ENCODE measurements at regions not wholly inside any gene's neighbourhood (a gene's known extent, or its start where the extent isn't known, plus 50 kb on each side); places are given as distances from the start of the nearest gene placed in this dataset.

DNA sequence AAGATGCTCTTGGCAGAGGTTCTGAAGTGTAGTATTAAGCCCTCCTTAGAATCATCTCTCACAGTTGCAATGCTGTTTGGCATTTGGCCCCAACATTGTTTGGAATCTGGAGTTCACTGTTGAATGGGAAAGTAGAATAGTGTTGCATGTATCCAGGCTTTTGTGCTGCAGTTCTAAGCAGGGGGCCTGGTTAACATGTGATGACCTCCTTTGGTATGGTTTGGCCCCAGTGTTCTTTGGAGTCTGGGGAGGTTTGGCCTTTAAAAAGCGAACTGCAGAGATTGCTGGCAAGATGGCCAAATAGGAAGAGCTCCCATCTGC, 61.8 kb upstream of the PLD5 start:
- intact Hi-C loops (cut with DNase I, micrococcal nuclease), result no loop called here
- H3K36me3 ChIP-seq (ENCODE audit: low read depth), result no peaks in the 10 kb centered on the region
- H3K4me1 ChIP-seq (ENCODE audit: low read depth), result no peaks in the 10 kb centered on the region
- ATAC-seq (no peak), DNase-seq (no peak)
- H3K4me3 ChIP-seq, result no peak overlapping the region
- H3K9me3 ChIP-seq, result peaks cover 16% of the 10 kb centered on the region
- TF ChIP-seq, protein P1, sequence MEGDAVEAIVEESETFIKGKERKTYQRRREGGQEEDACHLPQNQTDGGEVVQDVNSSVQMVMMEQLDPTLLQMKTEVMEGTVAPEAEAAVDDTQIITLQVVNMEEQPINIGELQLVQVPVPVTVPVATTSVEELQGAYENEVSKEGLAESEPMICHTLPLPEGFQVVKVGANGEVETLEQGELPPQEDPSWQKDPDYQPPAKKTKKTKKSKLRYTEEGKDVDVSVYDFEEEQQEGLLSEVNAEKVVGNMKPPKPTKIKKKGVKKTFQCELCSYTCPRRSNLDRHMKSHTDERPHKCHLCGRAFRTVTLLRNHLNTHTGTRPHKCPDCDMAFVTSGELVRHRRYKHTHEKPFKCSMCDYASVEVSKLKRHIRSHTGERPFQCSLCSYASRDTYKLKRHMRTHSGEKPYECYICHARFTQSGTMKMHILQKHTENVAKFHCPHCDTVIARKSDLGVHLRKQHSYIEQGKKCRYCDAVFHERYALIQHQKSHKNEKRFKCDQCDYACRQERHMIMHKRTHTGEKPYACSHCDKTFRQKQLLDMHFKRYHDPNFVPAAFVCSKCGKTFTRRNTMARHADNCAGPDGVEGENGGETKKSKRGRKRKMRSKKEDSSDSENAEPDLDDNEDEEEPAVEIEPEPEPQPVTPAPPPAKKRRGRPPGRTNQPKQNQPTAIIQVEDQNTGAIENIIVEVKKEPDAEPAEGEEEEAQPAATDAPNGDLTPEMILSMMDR (IDR thresholded peaks at IDR 0.05), result no peak

DNA sequence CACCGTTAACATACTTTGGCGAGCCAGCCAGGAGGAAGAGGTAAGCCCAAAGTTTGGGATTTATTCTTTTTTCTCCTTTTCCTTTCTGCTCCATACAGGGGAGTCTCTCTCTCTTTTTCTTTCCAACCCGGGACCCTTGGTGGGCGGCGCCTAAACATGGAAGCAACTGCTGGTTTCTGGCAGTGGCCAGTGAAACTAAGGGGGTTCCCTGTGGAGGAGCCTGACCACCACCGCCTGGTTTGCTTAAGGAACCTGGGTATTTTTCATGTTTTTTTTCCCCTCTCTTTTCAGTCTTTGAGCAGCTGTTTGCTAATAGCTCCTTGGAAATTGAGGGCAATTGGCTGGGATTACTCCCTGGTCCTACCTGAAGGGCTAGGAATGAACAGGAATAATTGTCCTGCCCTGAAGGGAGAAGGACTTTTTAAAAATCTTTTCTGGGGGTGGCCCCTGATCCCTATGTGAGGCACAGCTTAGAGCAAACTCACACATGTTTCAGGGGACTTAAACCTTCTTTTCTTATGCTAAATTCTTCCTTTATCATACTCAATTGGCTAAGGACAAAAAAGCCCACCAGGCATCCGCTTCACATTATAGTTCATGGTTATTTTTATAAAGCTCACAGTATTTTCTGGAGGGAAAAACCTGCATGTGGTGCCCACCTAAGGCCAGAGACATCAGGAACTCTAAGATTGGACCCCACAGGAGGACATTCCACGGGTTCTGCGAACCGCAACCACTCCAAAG, 61.3 kb upstream of the PLD5 start:
- H3K36me3 ChIP-seq (ENCODE audit: low read depth), result no peaks in the 10 kb centered on the region
- H3K9me3 ChIP-seq, result peaks cover 16% of the 10 kb centered on the region
- no peak for ATAC-seq
- no peaks in the 10 kb centered on the region for H3K4me1 ChIP-seq (ENCODE audit: low read depth)
- no peak overlapping the region for H3K4me3 ChIP-seq
- intact Hi-C loops (cut with DNase I, micrococcal nuclease), result no loop called here
- TF ChIP-seq, protein P1 (IDR thresholded peaks at IDR 0.05), result no peak
- no peak for DNase-seq

DNA sequence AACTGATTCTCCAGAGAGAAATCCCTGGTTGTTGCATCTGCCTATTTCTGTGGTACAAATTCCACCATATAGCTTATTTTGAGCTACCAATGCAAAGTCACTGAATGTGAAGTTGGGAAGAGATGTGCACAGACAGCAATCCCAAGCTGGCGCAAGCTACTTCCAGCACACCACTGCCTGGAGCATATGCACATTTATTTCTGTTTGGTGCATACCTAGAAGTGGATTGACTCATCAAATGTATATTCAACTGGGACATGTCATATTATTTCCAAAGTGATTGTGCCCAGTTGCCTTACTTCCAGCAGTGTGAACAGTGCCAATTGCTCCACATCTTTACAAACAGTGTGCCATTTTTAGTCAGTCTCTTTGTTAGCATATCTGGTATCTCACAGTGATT, 58.2 kb upstream of the PLD5 start:
- ATAC-seq, result no peak
- TF ChIP-seq, protein P1 (IDR thresholded peaks at IDR 0.05), result no peak

DNA sequence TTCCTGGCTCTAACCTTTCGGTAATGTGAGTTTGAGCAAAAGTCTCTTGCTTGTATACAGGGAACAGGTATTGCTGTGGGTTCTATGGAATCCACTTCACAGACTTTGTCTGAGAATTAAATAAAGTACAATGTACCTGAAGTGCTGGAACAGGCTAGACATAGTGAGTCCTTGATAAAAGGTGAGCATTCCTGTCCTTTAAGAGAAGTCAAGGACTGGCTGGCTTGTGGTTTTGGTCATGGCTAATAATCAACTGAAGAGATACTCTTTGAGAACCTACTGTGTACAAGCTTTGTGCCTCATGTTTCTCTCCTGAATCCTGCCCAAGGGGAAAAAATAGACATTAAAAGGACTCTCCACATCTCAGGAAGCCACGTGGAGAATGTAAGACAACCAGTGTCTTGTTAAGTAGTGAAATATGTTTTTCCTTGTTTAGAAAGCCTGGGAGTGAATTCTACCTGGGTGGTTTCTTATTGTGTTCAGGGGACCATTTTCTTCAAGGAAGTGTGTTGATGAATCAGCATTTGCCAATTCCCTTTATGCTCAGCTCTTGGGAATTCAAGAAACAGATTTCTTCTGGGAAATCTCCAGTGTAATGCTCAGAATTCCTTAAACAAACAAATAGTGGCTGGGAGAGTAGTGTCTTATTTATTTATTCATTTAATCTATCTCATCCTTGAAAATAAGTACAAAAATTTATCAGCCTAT, 55.2 kb upstream of the PLD5 start:
- H3K4me1 ChIP-seq (ENCODE audit: low read depth), result no peaks in the 10 kb centered on the region
- DNase-seq (no peak), ATAC-seq (no peak)
- TF ChIP-seq, protein P1 (IDR thresholded peaks at IDR 0.05), result no peak
- intact Hi-C loops (cut with DNase I, micrococcal nuclease), result no loop called here
- no peaks in the 10 kb centered on the region for H3K36me3 ChIP-seq (ENCODE audit: low read depth)
- no peak overlapping the region for H3K4me3 ChIP-seq
- peaks cover 2% of the 10 kb centered on the region for H3K9me3 ChIP-seq

More for the DNA sequence above, 58.2 kb upstream of the PLD5 start:
- DNase-seq, result no peak
- Histone ChIP-seq H3K4me3 (no peak overlapping the region), H3K9me3 (peaks cover 16% of the 10 kb centered on the region), H3K4me1 (ENCODE audit: low read depth) (no peaks in the 10 kb centered on the region), H3K36me3 (ENCODE audit: low read depth) (no peaks in the 10 kb centered on the region)
- intact Hi-C loops (cut with DNase I, micrococcal nuclease), result no loop called here
